Ecto neural progenitor cell (in vitro differentiated cells): ENCODE measurements at regions not wholly inside any gene's neighbourhood (a gene's known extent, or its start where the extent isn't known, plus 50 kb on each side); places are given as distances from the start of the nearest gene placed in this dataset.
"Not testable (repeated sequence)": the region's sequence is repeated elsewhere in the genome, so short reads cannot be mapped to it uniquely, and the experiment has no call there.

Experiments
- DNase-seq: peaks from one replicate; pipeline ENCODE4 v3.0.0-alpha.2; 2018; ENCODE audit warnings: low spot score

- DNase-seq: no peak
Measured at GRCh38 chr6:51479296-51479695, 608.1 kb downstream of the PKHD1 start.

DNA sequence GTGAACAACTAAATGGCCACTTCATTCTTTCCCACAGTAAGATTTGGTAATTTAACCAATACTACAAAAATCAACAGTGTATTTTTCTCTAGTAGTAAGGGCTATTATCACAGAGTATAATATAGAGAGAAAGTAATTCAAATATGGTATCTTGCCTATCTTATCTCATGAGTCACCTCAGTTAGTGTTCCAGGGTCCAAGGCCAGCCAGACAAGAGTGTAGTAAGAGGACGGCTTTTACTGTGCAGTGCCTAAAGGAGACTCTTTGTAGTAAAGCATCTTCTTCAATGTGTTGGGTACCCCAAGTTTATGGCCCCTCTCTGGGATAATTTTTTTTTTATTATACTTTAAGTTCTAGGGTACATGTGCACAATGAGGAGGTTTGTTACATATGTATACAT is 607.4 kb downstream of the PKHD1 start:
- DNase-seq: no peak

DNA sequence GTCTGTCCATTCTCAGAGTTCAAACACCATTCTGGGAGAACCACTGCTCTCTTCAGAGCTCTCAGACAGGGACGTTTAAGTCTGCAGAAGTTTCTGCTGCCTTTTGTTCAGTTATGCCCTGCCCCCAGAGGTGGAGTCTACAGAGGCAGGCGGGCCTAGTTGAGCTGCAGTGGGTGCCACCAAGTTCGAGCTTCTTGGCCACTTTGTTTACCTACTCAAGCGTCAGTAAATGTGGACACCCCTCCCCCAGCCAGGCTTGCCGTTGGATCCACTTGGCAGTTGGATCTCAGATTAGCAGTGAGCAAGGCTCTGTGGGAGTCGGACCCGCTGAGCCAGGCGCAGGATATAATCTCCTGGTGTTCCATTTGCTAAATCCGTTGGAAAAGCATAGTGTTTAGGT is 601.5 kb downstream of the PKHD1 start:
- not testable (repeated sequence) for DNase-seq

DNA sequence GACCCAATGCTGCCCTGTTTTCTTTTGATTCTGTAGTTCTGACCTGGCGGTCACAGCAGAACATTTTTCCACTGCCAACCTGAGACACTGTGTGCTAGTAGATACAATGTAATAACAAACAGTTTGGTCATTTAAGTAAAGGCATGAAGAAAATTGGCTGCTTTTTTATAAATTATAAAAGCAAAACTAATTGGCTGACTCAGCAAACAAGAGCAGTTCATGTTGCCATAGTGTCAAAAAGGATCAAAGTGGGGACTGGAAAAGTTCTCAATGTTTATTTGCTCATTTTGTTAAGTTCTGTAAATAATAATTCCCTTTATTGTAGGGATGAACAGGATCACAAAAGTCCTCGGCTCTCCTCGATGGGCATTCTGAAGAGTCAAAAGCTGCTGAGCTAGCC is 599.5 kb downstream of the PKHD1 start:
- DNase-seq: no peak

- no peak for DNase-seq
Measured at GRCh38 chr6:51489133-51489532, 598.3 kb downstream of the PKHD1 start.

DNA sequence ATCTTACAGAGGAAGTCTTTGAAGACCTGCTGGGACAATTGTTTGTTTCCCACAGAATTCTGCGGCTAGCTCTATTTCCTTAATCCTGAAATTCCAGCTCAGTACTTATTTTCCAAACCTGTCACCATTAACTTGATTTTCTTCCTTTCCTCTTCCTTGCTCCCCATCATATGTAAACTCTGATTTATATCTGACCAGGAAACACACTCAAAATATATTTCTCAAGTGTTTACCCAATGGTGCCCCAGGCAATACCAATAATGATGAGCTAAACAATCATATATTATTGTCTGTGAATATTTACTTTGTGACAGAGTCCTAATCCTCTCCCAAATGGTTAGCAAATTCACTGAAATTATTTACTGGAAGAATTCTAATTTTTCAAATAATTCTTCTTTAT is 597.3 kb downstream of the PKHD1 start:
- no peak for DNase-seq

DNA sequence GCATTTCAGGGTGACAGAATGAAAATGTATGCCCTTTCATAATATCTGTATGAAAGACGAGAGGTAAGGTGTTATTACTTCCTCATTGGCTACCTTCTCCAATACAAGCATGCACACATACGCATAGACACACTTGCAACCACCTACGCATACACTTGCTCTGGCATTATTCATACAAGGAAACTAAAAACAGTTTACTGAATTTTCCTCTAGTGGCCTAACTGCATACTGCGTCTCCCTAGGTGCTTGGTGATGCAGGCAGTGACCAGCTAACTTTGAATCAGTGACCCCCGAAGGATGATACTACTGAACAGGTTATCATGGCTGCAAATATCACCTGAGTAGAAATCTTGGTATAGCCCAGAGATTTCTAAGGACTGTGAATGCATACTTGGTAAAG is 593.1 kb downstream of the PKHD1 start:
- DNase-seq: no peak

DNA sequence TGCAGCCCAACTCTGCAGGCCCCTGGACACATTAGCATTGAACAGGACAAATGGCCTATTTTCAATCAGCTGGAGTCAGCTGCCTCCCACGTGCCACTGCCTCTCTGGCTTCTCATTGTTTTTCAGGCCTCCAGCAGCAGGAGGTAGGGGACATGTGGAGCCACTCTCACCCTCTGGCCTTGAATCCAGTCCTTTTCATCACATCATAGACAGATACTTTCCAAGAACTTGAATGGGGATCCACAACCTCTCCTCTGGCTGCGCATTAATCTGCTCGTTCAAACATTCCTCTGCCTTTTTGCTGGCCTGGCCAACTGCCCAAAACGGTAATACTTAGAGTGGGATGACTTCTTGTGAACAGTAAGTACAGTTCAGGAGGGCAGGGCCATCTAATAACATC is 592.3 kb downstream of the PKHD1 start:
- no peak for DNase-seq

DNA sequence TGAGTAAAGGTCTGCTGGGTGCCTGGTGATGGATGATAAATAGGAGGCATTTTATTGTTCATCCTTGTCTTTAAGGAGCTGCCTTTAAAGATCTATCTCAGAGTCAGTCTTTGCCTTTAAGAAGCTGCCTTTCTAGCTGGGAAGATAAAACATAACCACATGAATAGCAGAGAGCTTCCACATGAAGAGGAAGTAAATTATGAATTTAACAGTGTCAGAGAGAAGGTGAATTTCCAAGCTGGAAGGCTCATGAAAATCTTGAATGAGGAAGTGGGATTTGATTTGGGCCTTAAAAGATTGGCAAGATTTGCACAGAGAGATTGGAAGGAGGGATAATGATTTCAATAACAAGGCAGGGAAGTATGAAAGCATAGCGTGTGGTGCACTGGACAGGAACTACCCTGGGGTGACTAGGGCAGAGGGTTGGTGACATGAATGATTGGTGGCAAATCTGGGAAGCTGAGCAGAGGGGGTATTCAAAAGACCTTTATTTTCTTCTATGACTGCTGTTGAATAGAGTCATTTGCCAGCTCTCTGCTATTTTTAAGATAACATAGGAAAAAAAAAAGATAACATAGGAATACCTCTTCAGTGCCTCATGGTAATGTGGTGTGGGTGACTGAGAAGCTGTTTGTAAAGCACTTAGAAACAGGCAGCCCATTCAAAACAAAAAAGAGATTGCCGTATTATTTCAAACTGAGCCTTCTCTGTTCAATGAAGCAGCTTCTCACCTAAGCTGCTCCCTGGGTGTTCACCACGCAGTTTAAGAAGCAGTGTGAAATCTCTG is 591.6 kb downstream of the PKHD1 start:
- no peak for DNase-seq

DNA sequence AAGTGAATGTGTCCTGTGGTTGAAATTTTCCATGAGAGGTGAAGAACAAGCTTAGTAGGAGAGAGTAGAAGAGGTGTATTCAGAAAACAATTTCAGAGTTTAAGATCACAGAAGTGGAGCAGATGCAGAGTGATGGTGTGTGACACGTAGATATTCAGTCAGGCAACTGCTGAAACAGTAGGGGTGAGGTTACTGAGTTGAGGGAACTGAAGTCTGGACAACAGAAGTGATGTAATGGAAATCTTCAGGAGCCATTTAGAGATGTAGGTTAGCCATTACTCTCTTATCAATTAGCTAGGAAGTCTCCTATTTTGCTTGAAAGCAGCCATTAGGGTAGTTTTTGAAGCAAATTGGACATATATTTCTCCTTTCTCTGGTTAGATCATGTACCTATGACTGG is 584.4 kb downstream of the PKHD1 start:
- DNase-seq: no peak

DNA sequence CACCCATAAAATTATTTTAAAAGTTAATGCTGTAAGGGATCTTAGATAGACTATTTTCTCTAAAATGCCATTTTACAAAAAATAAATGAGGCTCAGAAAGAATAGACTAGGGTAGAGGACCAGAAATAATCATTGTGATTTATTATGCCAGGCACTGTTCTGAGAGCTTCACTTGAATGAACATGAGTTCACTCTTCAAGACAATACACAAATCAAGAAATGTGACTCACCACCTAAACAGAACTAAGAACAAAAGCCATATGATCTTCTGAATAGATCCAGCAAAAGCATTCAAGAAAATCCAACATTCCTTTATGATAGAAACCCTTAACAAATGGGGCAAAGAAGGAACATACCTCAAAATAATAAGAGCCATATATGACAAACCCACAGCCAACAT is 582.0 kb downstream of the PKHD1 start:
- no peak for DNase-seq

GRCh38 chr6:51509597-51509996 is 577.8 kb downstream of the PKHD1 start:
- DNase-seq: no peak

GRCh38 chr6:51511081-51511480 is 576.3 kb downstream of the PKHD1 start:
- DNase-seq: no peak

GRCh38 chr6:51513891-51514747 is 573.3 kb downstream of the PKHD1 start:
- DNase-seq: peak; percentile 67

GRCh38 chr6:51514748-51515402 is 572.5 kb downstream of the PKHD1 start:
- DNase-seq: no peak

DNA sequence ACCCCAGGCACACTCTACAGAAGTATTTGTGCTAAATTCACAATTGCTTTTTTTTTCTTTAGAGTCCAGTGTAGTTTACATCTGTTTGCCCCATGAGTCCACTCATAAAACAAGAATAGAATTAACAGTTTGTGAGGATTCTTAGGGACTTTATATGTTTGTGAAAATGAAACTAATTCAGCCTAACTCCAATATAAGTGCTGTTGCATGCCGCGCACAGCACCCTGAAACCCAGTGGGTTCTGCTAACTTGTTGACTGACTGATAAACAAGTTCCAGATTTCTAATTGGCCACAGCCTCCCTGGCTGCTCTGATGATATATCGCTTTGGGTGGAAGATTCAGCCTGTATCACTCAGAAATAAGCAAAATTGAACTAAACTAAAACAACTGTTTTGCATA is 561.4 kb downstream of the PKHD1 start:
- no peak for DNase-seq

DNA sequence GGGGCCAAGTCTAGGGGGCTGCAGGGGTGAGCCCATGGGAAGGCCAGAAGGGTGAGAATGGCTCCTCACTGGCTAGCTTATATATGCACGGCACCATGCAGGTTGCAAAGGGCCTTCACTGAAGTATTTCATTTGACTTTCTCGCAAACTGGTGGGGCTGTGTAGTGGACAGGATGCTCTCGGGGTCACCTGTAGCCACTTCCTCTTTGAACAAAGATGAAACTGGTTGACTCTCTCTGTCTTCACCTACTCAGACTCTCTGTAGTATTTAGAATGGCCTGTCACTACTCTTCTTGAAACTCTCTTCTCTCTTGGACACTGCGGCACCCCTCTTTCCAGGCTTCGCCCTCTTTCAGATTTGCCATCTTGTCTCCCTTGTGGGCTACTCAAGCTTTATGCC is 560.5 kb downstream of the PKHD1 start:
- no peak for DNase-seq

DNA sequence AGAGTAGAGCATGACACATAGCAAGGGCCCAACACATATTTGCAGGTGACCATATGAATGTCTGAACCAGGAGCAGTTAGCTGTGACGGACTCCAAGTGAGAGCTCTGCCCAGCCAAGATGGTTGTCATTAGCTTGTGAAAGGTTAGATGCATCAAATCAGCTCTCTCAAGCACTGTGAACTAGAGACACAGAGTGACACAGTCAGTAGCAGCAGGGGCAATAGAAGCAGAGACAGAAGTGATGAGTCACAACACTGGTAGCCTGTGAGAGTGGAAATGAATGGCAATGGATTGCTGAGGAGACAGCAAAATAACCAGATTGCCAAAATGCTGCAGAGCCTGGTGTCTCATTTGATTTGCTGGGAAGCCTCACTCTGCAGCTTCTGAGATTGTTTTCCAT is 558.9 kb downstream of the PKHD1 start:
- no peak for DNase-seq

GRCh38 chr6:51529240-51529639 is 558.2 kb downstream of the PKHD1 start:
- no peak for DNase-seq

DNA sequence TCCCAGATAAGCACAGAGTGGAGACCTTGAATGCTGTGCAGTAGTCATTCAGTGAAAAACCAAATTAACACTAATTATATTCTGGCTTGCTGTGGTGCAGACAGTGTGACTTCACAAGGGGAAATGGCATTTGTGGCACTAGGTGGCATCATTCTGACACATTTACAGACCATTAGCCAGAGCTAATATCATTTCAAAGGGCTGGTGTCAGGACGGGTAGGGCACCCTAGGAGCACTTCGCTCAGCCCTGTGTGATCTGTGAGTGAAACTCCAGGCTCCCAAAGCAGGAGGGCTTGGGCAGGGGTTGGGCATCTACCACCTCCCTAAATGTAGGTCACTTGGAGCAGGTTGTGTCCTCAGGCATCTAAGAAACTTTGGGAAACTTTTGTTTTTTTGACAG is 555.8 kb downstream of the PKHD1 start:
- no peak for DNase-seq

GRCh38 chr6:51533962-51534361 is 553.5 kb downstream of the PKHD1 start:
- DNase-seq: no peak

DNA sequence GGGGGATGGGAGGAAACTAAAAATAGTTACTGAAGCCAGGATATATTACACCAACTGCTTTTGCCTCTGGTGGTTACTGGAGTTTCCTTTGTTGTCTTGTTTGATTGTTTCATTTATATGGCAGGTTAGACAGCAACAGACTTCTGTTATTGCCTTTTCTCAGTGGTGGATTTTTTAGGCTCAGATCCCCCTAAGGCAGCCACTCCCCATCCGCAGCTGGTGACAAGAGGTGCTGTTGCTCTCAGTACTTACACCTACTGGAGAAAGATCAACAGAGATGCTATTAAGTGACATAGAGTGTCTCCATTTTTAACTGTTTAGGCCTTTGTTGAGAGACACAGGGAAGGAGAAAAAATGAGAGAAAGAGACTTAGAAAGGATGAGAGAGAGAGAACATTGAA is 552.1 kb downstream of the PKHD1 start:
- DNase-seq: no peak

- no peak for DNase-seq
Measured at GRCh38 chr6:51536728-51537127, 550.7 kb downstream of the PKHD1 start.
